IPS DF 4.7 (cell line): ENCODE measurements at regions not wholly inside any gene's neighbourhood (a gene's known extent, or its start where the extent isn't known, plus 50 kb on each side); places are given as distances from the start of the nearest gene placed in this dataset.
"Not testable (repeated sequence)": the region's sequence is repeated elsewhere in the genome, so short reads cannot be mapped to it uniquely, and the experiment has no call there.

Source experiments
- DNase-seq: peaks from one replicate; pipeline ENCODE4 v3.0.0-alpha.2; 2013; ENCODE audit warnings: low spot score; ENCODE audit errors: extremely low read depth

DNA sequence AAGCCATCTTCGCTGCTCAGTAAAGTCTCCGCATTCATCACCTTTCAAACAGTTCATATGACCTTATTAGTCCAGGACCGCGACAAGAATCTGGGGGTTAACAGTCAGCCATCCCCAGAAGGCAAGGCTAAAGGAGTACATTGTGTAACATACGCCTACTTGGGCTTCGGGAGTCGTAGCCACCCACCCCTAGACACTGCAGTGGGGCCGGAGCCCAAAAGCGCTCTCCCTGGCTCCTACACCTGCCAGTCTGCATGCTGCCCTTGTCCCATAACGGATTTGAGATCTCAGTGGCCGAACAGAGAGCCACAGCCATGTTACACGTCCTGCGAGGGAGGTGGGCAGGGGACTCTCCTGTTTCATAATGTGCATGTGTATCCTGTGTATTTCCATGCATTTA lies 1405.5 kb downstream of the GRIK2 start:
- no peak for DNase-seq

DNA sequence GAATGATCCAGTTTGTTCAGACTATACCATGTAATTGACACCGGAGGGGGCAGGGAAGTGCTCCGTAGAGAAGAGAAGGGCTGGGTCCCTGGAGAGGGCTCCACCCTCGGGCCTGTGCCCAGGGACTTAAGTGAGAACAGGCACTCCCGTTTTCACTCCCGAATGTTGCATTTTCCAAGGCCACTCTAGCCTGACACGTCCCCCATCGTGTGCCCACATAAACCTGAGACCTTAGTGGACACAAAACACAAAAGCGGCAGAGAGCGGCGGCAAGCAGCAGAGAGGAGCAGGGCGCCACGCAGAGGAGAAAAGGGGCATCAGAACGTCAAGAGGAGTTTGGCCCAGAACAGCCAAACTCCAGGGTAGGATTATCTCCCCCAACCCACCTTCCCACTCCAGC lies 1405.1 kb downstream of the GRIK2 start:
- DNase-seq: peak; percentile 16

DNA sequence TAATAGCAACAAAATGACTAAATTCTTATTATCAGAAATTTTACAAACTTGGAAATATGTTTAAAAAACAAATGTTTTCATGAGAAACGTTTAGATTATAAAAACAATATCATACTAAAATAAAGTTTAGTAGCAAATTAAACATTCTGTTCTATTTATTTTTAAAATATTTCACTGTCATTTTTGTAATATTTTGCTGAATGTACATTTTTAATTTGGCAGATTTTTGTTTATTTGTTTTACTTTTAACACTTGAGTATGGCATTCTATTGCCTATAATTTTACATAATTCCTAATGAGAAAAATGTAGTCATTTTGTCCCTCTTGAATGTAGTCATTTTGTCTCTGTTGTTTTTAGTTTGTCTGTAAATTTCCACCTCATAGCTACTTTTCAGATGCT lies 1400.2 kb downstream of the GRIK2 start:
- DNase-seq: no peak

DNA sequence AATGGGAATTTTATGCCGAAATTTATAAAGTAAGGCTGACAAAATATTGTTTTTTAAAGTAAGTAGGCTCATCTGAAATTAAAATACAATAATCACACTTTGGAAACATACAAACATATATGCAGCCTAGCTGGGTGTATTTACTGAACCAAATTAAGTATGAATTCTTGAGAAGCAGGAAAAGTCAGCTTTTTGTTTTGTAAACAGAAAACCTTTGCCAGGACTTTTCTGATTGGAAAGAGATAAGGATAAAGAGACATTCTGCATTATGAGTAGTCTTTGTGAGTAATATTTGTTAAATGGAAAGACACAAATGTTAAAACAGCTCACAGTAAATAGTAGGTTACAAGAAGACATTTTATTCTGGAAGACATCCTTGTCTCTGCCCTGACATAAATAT lies 1380.8 kb downstream of the GRIK2 start:
- DNase-seq: no peak

DNA sequence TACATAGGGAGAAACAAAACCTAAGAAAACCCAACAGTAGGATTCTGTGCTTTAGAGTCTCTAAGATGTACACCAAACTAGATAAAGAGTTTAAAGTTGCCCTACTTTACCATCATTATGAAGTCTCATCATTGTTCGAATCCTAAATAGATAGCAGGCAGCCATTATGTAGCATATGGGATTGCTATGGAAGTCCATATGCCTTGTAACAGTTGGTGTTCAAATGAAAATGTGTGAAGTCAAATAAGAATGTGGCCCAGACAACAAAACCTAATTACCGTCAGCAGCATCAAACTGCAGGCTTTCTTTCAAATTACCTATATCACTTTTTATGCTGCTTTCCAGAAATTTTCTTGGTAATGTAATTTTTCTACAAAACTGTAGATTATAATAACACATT lies 1380.1 kb downstream of the GRIK2 start:
- no peak for DNase-seq

DNA sequence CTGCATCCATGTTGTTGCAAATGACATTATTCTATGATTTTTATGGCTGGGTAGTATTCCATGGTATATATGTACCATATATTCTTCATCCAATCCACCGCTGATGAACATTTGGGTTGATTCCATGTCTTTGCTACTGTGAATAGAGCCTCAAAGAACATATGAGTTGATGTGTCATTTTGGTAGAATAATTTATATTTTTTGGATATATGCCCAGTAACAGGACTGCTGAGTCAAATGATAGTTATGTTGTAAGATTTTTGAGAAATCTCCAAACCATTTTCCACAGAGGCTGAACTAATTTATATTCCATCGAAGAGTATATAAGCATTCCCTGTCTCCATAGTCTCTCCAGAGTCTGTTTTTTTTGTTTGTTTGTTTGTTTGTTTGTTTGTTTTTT lies 1373.5 kb downstream of the GRIK2 start:
- no peak for DNase-seq

DNA sequence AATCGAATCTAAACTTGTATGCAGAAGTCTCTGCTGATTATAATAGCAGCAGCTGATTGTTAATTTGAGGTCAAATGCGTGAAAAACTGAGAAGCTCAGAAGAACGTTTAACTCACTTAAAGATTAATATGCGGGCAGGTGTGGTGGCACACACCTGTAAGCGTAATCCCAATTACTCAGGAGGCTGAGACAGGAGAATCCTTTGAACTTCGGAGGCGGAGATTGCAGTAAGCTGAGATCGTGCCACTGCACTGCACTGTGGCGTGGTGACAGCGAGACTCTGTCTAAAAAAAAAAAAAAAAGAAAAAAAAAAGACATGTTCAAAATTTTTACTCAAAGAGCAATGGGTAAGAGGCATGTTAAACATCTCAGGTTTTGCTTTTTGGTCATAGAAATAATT lies 1370.8 kb downstream of the GRIK2 start:
- no peak for DNase-seq

DNA sequence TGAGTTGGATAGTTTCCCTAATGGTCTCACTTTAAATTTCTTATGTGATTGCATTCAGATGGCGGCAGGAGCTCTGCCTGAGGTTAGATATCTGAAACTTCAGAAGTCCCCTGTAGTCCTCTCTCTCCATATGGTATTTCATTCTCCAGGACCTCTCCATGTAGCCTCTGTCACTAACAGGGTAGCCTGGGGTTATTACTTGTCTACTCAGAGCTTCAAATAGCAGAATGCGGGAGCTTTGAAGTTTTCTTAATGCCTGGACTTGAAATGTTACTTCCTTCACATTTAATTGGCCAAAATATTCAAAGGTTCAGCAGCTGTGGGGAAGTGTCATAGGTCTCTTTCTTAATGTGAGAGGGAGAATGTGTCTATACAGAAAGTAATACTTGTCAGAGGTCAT lies 1370.4 kb downstream of the GRIK2 start:
- DNase-seq: no peak

DNA sequence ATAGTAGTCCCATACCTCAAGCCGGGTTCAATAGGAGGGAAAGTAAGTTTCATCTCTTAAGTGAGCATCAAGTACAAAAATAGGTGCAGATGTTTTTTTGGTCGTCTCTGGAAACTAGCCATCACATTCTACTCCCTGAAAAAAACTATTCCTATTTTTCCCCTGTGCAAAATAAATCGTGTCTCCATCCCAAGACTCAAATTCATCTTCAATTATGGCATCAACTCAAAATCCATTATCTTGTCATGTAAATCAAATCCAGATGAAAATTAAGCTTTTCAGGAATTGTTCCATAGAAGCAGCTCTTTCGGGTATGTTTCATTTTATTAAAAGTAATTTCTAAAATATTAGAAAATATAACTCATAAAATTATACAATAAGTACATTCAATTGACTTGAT lies 1368.4 kb downstream of the GRIK2 start:
- no peak for DNase-seq

DNA sequence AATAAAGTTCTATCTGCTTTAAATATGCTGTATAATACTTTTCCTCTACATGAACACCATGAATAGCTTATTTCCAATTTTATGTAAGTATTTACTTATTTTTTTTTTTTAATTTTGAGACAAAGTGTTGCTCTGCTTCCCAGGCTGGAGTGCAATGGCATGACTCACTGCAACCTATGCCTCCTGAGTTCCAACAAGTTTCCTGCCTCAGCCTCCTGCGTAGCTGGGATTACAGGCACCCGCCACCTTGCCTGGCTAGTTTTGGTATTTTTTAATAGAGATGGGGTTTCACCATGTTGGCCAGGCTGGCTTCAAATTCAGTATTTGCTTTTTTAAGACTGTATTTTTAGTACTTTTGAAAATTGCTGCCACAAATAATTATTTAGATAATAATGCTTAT lies 1365.9 kb downstream of the GRIK2 start:
- no peak for DNase-seq

DNA sequence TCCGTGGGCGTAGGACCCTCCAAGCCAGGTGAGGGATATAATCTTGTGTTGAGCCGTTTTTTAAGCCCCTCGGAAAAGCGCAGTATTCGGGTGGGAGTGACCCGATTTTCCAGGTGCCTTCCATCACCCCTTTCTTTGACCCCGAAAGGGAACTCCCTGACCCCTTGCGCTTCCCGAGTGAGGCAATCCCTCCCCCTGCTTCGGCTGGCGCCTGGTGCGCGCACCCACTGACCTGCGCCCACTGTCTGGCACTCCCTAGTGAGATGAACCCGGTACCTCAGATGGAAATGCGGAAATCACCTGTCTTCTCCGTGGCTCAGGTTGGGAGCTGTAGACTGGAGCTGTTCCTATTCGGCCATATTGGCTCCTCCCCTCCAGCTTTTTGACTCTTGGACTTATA lies 1365.0 kb downstream of the GRIK2 start:
- not testable (repeated sequence) for DNase-seq

DNA sequence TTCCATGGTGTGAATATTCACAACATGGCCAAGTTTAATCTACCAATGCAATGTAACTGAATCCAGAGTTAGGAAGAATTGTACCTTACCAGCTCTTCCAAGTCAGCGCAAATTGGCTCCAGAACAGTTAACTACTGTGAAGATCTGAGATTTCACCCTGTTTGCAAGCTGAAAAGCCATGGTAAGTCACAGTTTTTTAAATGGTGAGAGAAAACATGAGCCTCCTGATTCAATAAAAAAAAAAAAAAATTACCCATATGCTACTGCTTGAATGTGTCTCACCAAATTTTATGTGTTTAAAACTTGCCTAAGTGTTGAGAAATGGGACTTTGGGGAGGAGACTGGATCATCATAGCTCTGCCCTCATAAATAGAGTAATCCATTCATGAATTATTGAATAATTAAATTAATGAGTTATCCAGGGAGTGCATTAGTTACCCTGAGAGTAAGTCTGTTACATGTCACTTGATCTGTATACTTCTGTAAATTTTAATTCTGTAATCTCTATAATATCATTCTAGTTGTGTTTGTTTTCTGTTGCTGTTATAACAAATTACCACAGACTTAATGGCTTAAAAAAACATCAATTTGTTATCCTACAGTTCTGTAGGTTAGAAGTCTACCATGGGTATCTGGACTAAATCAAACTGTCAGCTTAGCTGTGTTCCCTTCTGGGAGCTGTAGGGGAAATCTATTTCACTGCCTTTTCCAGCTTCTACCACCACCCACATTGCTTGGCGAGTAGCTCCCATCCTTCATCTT lies 1355.9 kb downstream of the GRIK2 start:
- DNase-seq: no peak

DNA sequence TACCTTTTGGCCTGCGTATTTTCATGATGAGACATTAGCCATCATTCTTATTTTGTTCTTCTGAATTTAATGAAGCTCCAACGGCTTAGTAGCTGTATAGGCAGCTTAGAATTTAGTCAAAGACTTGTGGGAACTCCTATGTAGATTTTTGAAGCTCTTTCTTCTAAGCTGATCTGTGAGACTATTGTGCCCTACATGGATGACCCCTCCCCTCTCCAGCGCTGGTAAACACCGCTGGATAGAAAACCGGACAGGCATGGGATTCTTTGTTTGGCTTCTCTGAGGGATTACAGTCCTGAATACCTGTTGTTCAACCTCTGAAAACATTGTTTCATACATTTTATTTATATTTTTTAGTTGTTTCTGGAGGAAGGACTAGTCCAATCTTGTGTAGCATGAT lies 1353.4 kb downstream of the GRIK2 start:
- no peak for DNase-seq

DNA sequence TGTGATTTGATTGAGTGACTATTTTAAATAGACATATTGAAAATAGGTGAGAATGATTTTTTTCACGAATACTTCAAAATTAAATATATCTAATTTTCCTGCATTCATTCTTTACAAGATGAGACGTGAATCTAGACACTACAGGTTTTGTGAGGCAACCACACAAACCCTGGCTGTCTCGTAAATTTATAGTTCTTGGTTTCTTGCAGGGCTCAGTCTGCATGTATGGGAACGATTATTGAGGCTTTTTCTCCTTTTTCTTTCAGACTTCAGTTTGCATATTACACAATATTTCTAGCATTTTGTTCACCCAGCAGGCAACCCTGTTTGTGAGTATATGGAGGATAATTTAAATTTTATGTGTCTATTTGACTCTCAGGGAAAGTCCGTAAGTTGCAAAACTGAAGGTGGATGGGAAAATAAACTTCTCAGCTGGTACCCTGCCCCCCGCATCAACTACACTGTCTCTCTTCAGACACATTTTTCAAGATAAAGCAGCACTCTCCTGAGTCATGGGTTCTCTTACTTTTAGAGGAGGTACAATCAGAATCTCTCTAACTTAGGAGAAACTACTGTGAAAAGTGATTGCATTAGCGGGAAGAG lies 1349.3 kb downstream of the GRIK2 start:
- DNase-seq: no peak

DNA sequence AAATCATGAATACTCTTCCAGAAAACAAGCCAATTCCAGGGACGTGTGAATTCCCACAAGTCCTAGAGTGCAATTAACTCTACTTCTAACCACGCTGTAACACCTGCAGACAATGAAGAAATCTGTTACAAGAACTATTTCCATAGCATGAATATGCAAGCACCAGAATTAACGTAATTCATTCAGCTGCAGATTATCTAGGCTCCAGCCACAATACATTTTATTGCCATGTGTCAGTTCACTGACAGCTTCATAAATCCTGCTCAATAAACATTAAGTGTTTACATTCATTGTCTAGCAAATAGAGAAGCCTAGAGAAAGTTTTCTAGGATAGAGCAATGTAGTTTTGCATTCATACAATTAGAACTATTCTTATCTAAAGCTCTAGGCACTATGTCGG lies 1348.5 kb downstream of the GRIK2 start:
- no peak for DNase-seq

DNA sequence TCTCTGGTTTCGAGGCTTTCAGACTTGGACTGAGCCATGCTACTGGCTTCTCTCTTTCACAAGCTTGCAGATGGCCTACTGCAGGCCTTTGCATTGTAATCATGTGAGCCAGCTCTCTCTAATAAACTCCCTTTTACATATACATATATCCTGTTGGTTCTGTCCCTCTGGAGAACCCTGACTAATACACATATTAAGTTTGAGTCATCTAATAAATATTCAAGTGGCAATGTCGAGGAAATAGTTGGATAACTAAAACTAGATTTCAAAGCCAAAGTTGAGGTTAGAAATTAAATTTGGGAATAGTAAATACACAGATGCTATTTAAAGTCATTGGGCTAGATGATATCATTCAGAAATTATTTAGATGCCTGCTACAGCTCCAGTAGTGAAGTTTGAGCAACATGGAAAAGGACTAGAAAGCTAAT lies 1343.4 kb downstream of the GRIK2 start:
- DNase-seq: no peak

DNA sequence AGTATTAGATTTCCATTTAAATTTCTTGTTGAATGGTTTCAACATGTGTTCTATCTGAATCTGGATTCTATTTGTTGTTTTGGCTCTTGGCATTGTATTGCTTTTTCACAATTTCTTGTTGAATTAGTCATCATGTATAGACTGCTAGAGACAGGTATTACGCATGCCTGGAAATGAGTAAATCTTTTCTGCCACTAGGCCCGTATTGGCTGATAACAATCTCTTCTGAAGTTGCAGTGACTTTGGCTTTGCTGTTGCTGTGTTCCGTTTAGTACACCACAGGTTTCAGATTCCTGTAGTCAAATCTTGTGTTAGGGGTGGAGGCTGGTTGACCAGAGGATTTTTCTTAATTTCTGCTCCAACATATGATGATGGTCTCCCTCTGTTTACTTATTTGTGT lies 1339.4 kb downstream of the GRIK2 start:
- no peak for DNase-seq

DNA sequence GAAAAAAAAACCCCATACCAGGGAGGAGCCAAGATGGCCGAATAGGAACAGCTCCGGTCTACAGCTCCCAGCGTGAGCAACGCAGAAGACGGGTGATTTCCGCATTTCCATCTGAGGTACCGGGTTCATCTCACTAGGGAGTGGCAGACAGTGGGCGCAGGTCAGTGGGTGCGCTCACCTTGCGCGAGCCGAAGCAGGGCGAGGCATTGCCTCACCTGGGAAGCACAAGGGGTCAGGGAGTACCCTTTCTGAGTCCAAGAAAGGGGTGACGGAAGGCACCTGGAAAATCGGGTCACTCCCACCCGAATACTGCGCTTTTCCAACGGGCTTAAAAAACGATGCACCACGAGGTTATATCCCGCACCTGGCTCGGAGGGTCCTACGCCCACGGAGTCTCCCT lies 1328.6 kb downstream of the GRIK2 start:
- DNase-seq: not testable (repeated sequence)

DNA sequence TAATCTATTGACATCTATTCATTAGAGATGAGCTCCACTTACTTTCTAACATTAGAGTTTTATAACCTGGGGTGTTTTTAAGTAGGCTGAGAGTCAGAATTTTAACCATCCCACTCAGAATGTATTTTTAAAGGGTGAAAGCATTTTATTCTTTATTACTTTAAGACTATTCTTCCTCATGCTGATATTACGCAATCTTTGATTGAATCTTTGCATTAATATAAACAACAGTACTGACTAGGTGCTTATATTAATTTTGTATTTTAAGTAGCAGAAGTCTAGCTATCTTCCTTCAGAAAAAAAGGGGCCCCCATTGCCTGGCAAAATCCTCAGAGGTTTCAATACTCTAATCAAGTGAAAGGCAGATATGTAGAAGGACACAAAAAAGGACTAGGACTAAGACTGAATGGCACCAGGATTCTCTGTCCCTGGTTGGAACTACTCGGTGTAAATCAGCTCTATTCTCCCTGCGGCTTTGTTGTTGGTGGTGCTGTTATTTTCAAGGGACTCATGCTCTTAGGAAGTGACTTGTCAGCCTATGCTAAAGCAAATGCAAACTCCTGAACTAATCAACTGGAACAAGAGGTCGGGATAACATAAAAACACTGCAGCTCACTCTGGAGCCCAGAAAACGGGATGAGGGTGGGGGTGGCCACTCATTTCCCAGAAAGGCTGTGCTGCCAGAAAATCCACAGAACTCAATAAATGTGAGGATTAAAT lies 1324.4 kb downstream of the GRIK2 start:
- DNase-seq: no peak

DNA sequence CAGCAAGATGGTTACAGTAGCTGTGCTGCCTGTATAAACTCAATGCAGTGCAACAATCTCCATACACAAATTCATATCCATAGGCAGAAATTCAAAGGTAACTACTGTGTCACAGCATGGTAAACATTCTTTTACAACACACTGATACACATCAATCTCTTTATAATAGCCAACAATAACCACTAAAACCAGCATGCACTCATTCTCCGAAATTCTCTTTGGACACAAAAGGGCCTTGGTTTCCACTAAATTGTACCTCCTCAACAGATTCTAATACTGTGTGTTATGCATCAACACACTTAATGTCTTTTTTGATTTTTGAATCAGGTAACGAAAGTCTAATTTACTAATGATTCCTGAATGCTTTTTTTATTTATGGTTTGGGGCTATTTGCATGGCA lies 1323.7 kb downstream of the GRIK2 start:
- DNase-seq: no peak

DNA sequence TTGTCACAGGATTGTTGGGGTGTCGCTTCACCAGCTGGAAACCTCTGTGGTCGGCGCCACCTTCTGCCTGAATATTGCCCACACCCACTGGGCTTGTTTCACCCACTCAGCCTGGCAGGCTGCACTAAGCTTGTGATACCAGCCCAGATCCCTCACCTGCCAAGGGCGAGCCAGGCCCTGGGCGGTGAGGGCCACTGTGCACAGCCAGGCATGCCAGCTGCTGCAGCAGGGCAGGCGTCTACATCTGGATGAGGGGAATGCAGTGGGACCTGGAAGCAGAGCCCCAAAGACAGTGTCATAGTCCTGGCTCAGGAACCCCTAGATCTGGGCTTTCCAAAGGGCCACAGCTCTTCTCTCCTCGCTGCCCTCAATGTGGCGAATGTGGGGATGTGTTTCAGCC lies 1307.5 kb downstream of the GRIK2 start:
- no peak for DNase-seq

DNA sequence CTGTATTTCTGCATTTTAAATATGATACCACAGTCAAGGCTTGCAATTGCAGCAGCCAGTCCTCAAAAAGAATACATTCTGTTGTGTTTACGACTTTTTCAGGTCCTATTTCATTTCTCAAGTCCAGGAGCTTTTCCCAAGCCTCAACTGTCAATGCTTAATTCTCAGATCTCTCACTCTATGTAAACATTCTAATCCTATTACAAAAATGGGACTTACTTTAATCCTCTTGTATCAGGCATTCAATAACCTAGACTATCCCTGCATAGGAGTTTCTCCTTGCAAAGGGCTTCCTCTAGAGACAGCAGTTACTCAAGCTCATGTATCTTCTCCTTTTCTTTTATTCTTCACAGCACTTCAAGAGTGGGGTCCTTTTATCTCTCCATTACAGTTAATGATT lies 1293.0 kb downstream of the GRIK2 start:
- DNase-seq: no peak

DNA sequence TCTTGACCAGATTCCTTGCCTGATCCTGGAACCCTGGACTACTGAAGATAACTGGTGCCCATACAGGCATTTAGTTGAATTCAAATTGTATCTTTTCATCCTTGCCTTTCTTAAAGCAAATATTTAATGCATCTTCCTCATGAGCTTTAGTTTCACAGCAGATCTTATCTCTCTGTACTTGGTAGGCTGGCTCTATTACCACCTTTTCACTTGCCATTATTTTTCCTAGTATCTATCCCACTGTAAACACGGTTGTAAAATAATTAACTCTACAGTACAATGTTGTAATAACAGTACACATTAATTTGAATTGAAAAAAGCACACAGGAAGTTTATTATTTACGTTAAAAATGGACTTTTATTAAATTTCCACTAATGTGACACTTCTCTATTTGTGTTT lies 1286.9 kb downstream of the GRIK2 start:
- no peak for DNase-seq
